HEK293 (cell line): ENCODE measurements at regions not wholly inside any gene's neighbourhood (a gene's known extent, or its start where the extent isn't known, plus 50 kb on each side); places are given as distances from the start of the nearest gene placed in this dataset.
A peak's percentile ranks its signal among the peaks of the same experiment; 100 is the strongest.

ENCODE experiments used
- IKZF3 ChIP-seq: fragments of 450-650 bp; IDR thresholded peaks from 2 replicates; pipeline ENCODE4 v1.5.0; 2018; ENCODE audit warnings: missing biosample characterization, mild to moderate bottlenecking, missing genetic modification characterization, moderate library complexity
- SCRT1 ChIP-seq: fragments of 450-650 bp; formaldehyde crosslinking; IDR thresholded peaks from 2 replicates; pipeline ENCODE4 v1.5.1; 2016; ENCODE audit warnings: missing biosample characterization, missing genetic modification characterization, borderline replicate concordance
- YY1 ChIP-seq: fragments of 450-650 bp; formaldehyde crosslinking; IDR thresholded peaks from 2 replicates; pipeline ENCODE4 v1.5.1; 2018; ENCODE audit warnings: missing biosample characterization, missing genetic modification characterization
- ZBTB20 ChIP-seq: fragments of 450-650 bp; formaldehyde crosslinking; IDR thresholded peaks from 2 replicates; pipeline ENCODE4 v1.5.1; 2016; ENCODE audit warnings: missing biosample characterization, missing genetic modification characterization
- ZBTB44 ChIP-seq: fragments of 450-650 bp; IDR thresholded peaks from 2 replicates; pipeline ENCODE4 v1.5.1; 2018; ENCODE audit warnings: missing biosample characterization, mild to moderate bottlenecking, missing genetic modification characterization
- ZBTB7A ChIP-seq: fragments of 450-650 bp; formaldehyde crosslinking; IDR thresholded peaks from 2 replicates; pipeline ENCODE4 v1.5.1; 2016; ENCODE audit warnings: low read depth, missing biosample characterization, missing genetic modification characterization
- ZNF140 ChIP-seq: fragments of 450-650 bp; formaldehyde crosslinking; IDR thresholded peaks from 2 replicates; pipeline ENCODE4 v1.5.1; 2016; ENCODE audit warnings: missing biosample characterization, missing genetic modification characterization
- ZNF18 ChIP-seq: fragments of 450-650 bp; formaldehyde crosslinking; IDR thresholded peaks from 2 replicates; pipeline ENCODE4 v1.5.1; 2016; ENCODE audit warnings: missing biosample characterization, missing genetic modification characterization
- ZNF266 ChIP-seq: fragments of 450-650 bp; formaldehyde crosslinking; IDR thresholded peaks from 2 replicates; pipeline ENCODE4 v1.5.1; 2016; ENCODE audit warnings: missing biosample characterization, missing genetic modification characterization, low read depth
- ZNF324 ChIP-seq: fragments of 450-650 bp; formaldehyde crosslinking; IDR thresholded peaks from 2 replicates; pipeline ENCODE4 v1.5.1; 2016; ENCODE audit warnings: missing biosample characterization, missing genetic modification characterization
- ZNF426 ChIP-seq: fragments of 450-650 bp; formaldehyde crosslinking; IDR thresholded peaks from 2 replicates; pipeline ENCODE4 v1.5.1; 2017; ENCODE audit warnings: missing biosample characterization, missing genetic modification characterization, mild to moderate bottlenecking, inconsistent platforms, moderate library complexity
- ZNF501 ChIP-seq: fragments of 450-650 bp; formaldehyde crosslinking; IDR thresholded peaks from 2 replicates; pipeline ENCODE4 v1.5.1; 2016; ENCODE audit warnings: missing biosample characterization, missing genetic modification characterization
- ZNF600 ChIP-seq: fragments of 450-650 bp; formaldehyde crosslinking; IDR thresholded peaks from 2 replicates; pipeline ENCODE4 v1.5.1; 2016; ENCODE audit warnings: missing biosample characterization, missing genetic modification characterization
- ZNF629 ChIP-seq: fragments of 450-650 bp; formaldehyde crosslinking; IDR thresholded peaks from 2 replicates; pipeline ENCODE4 v1.5.1; 2017; ENCODE audit warnings: missing biosample characterization, missing genetic modification characterization
- ZNF654 ChIP-seq: fragments of 450-650 bp; formaldehyde crosslinking; IDR thresholded peaks from 2 replicates; pipeline ENCODE4 v1.5.1; 2016; ENCODE audit warnings: low read depth, missing biosample characterization, missing genetic modification characterization
- ZNF670 ChIP-seq: fragments of 450-650 bp; formaldehyde crosslinking; IDR thresholded peaks from 2 replicates; pipeline ENCODE4 v1.5.1; 2016; ENCODE audit warnings: missing biosample characterization, missing genetic modification characterization, low read depth
- ZNF76 ChIP-seq: fragments of 450-650 bp; formaldehyde crosslinking; IDR thresholded peaks from 2 replicates; pipeline ENCODE4; 2016; ENCODE audit warnings: low read depth, missing biosample characterization, missing genetic modification characterization, borderline replicate concordance
- ZSCAN16 ChIP-seq: fragments of 450-650 bp; formaldehyde crosslinking; IDR thresholded peaks from 2 replicates; pipeline ENCODE4 v1.5.1; 2016; ENCODE audit warnings: missing biosample characterization, missing genetic modification characterization
- TF ChIP-seq, protein P1 (sequence below): fragments of 450-650 bp; formaldehyde crosslinking; IDR thresholded peaks from 2 replicates; pipeline ENCODE4 v1.5.1; 2016; ENCODE audit warnings: missing biosample characterization, missing genetic modification characterization, borderline replicate concordance
- TF ChIP-seq, protein P2 (sequence below): fragments of 450-650 bp; formaldehyde crosslinking; IDR thresholded peaks from 2 replicates; pipeline ENCODE4 v1.5.1; 2016; ENCODE audit warnings: missing biosample characterization, missing genetic modification characterization
- TF ChIP-seq, protein P3 (sequence below): fragments of 450-650 bp; formaldehyde crosslinking; IDR thresholded peaks from 2 replicates; pipeline ENCODE4 v1.5.1; 2017; ENCODE audit warnings: missing biosample characterization, mild to moderate bottlenecking, missing genetic modification characterization, moderate library complexity
- TF ChIP-seq, protein P4 (sequence below): sonication (generic); formaldehyde crosslinking; IDR thresholded peaks from 2 replicates; pipeline ENCODE4 v1.8.1; 2022; ENCODE audit warnings: mild to moderate bottlenecking, moderate library complexity, missing genetic modification reagents
- TF ChIP-seq, protein P5 (sequence below): fragments of 450-650 bp; formaldehyde crosslinking; IDR thresholded peaks from 2 replicates; pipeline ENCODE4 v1.5.1; 2016; ENCODE audit warnings: missing biosample characterization, missing genetic modification characterization
- TF ChIP-seq, protein P6 (sequence below): fragments of 450-650 bp; formaldehyde crosslinking; conservative IDR thresholded peaks from 2 replicates; pipeline ENCODE4 v1.5.1; 2016; ENCODE audit warnings: low read depth, missing biosample characterization, missing genetic modification characterization
- TF ChIP-seq, protein P7 (sequence below): fragments of 450-650 bp; formaldehyde crosslinking; IDR thresholded peaks from 2 replicates; pipeline ENCODE4 v1.5.1; 2016; ENCODE audit warnings: missing biosample characterization, missing genetic modification characterization

- TF ChIP-seq, protein P1, sequence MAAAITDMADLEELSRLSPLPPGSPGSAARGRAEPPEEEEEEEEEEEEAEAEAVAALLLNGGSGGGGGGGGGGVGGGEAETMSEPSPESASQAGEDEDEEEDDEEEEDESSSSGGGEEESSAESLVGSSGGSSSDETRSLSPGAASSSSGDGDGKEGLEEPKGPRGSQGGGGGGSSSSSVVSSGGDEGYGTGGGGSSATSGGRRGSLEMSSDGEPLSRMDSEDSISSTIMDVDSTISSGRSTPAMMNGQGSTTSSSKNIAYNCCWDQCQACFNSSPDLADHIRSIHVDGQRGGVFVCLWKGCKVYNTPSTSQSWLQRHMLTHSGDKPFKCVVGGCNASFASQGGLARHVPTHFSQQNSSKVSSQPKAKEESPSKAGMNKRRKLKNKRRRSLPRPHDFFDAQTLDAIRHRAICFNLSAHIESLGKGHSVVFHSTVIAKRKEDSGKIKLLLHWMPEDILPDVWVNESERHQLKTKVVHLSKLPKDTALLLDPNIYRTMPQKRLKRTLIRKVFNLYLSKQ, result no peak
- peak; percentile 87 for TF ChIP-seq IKZF3 (tag by site-specific recombination)
- TF ChIP-seq ZSCAN16, result no peak
- TF ChIP-seq ZNF426 (tag by site-specific recombination), result no peak
- TF ChIP-seq, protein P2, sequence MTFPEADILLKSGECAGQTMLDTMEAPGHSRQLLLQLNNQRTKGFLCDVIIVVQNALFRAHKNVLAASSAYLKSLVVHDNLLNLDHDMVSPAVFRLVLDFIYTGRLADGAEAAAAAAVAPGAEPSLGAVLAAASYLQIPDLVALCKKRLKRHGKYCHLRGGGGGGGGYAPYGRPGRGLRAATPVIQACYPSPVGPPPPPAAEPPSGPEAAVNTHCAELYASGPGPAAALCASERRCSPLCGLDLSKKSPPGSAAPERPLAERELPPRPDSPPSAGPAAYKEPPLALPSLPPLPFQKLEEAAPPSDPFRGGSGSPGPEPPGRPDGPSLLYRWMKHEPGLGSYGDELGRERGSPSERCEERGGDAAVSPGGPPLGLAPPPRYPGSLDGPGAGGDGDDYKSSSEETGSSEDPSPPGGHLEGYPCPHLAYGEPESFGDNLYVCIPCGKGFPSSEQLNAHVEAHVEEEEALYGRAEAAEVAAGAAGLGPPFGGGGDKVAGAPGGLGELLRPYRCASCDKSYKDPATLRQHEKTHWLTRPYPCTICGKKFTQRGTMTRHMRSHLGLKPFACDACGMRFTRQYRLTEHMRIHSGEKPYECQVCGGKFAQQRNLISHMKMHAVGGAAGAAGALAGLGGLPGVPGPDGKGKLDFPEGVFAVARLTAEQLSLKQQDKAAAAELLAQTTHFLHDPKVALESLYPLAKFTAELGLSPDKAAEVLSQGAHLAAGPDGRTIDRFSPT (tag by site-specific recombination), result no peak
- no peak for TF ChIP-seq ZNF654 (tag by site-specific recombination)
- TF ChIP-seq, protein P3, sequence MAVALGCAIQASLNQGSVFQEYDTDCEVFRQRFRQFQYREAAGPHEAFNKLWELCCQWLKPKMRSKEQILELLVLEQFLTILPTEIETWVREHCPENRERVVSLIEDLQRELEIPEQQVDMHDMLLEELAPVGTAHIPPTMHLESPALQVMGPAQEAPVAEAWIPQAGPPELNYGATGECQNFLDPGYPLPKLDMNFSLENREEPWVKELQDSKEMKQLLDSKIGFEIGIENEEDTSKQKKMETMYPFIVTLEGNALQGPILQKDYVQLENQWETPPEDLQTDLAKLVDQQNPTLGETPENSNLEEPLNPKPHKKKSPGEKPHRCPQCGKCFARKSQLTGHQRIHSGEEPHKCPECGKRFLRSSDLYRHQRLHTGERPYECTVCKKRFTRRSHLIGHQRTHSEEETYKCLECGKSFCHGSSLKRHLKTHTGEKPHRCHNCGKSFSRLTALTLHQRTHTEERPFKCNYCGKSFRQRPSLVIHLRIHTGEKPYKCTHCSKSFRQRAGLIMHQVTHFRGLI (tag by site-specific recombination), result no peak
- no peak for TF ChIP-seq ZBTB20 (tag by site-specific recombination)
- TF ChIP-seq, protein P4, sequence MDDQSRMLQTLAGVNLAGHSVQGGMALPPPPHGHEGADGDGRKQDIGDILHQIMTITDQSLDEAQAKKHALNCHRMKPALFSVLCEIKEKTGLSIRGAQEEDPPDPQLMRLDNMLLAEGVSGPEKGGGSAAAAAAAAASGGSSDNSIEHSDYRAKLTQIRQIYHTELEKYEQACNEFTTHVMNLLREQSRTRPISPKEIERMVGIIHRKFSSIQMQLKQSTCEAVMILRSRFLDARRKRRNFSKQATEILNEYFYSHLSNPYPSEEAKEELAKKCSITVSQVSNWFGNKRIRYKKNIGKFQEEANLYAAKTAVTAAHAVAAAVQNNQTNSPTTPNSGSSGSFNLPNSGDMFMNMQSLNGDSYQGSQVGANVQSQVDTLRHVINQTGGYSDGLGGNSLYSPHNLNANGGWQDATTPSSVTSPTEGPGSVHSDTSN, result no peak
- TF ChIP-seq ZNF501 (tag by site-specific recombination), result no peak
- TF ChIP-seq ZNF629 (tag by site-specific recombination), result peak; percentile 84
- TF ChIP-seq, protein P5, sequence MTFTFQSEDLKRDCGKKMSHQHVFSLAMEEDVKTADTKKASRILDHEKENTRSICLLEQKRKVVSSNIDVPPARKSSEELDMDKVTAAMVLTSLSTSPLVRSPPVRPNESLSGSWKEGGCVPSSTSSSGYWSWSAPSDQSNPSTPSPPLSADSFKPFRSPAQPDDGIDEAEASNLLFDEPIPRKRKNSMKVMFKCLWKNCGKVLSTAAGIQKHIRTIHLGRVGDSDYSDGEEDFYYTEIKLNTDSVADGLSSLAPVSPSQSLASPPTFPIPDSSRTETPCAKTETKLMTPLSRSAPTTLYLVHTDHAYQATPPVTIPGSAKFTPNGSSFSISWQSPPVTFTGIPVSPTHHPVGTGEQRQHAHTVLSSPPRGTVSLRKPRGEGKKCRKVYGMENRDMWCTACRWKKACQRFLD (tag by site-specific recombination), result no peak
- no peak for TF ChIP-seq ZNF670 (tag by site-specific recombination)
- no peak for TF ChIP-seq ZBTB7A (tag by site-specific recombination)
- no peak for TF ChIP-seq ZNF76 (tag by site-specific recombination)
- TF ChIP-seq ZNF18 (tag by site-specific recombination), result no peak
- no peak for TF ChIP-seq ZNF140
- no peak for TF ChIP-seq ZNF324 (tag by site-specific recombination)
- no peak for TF ChIP-seq SCRT1
- TF ChIP-seq, protein P6, sequence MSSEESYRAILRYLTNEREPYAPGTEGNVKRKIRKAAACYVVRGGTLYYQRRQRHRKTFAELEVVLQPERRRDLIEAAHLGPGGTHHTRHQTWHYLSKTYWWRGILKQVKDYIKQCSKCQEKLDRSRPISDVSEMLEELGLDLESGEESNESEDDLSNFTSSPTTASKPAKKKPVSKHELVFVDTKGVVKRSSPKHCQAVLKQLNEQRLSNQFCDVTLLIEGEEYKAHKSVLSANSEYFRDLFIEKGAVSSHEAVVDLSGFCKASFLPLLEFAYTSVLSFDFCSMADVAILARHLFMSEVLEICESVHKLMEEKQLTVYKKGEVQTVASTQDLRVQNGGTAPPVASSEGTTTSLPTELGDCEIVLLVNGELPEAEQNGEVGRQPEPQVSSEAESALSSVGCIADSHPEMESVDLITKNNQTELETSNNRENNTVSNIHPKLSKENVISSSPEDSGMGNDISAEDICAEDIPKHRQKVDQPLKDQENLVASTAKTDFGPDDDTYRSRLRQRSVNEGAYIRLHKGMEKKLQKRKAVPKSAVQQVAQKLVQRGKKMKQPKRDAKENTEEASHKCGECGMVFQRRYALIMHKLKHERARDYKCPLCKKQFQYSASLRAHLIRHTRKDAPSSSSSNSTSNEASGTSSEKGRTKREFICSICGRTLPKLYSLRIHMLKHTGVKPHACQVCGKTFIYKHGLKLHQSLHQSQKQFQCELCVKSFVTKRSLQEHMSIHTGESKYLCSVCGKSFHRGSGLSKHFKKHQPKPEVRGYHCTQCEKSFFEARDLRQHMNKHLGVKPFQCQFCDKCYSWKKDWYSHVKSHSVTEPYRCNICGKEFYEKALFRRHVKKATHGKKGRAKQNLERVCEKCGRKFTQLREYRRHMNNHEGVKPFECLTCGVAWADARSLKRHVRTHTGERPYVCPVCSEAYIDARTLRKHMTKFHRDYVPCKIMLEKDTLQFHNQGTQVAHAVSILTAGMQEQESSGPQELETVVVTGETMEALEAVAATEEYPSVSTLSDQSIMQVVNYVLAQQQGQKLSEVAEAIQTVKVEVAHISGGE, result no peak
- no peak for TF ChIP-seq YY1
- no peak for TF ChIP-seq ZBTB44 (tag by site-specific recombination)
- no peak for TF ChIP-seq ZNF266 (tag by site-specific recombination)
- TF ChIP-seq, protein P7, sequence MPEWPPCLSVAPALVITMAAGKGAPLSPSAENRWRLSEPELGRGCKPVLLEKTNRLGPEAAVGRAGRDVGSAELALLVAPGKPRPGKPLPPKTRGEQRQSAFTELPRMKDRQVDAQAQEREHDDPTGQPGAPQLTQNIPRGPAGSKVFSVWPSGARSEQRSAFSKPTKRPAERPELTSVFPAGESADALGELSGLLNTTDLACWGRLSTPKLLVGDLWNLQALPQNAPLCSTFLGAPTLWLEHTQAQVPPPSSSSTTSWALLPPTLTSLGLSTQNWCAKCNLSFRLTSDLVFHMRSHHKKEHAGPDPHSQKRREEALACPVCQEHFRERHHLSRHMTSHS (tag by site-specific recombination), result no peak
- TF ChIP-seq ZNF600, result peak; percentile 51; the same call in 1 of the 2 replicates
Observed at GRCh38 chr10:121322776-121323175, 275.5 kb downstream of the FGFR2 start (continued).
